ENCODE measurements at regions not wholly inside any gene's neighbourhood (a gene's known extent, or its start where the extent isn't known, plus 50 kb on each side); places are given as distances from the start of the nearest gene placed in this dataset.

DNA sequence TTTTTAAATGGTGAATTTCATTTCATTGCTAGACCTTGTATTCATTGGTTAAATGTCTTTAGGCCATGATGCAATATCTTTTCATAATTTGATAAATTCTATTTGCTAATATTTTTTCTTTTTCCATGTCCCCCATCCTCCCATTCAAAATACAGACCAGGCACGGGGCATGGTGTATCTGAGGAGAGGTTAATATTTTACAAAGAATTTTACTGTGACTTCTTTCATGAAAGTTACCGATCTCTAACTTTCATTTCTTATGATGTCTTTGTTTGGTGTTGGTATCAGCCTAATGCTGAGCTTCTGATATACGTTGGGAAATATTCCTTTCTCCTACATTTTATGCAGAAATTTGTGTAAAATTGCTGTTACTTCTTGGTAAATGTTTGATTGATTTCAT is 216.7 kb upstream of the IGFBP3 start:
- in situ Hi-C loops (cut with MboI): no loop called here

More for the DNA sequence above, 216.7 kb upstream of the IGFBP3 start:
- CTCF ChIA-PET: interaction anchor here (2.1 to 2.7 kb wide), 3 partner anchors 16 to 215 kb away, joined by 8 to 16 read pairs (median 9); no protein-coding TSS in a partner anchor
- intact Hi-C loops (cut with micrococcal nuclease; ENCODE audit: unreplicated experiment): loop anchor here (5.0 kb wide), 2 partner anchors 80 to 215 kb away; partner anchors contain the start of gene IGFBP3
- Histone ChIP-seq H3K4me1 (ENCODE audit: control insufficient read depth, insufficient read depth, low read length) (no peaks in the 10 kb centered on the region), H3K27ac (ENCODE audit: control insufficient read depth, insufficient read depth) (no peak overlapping the region), H4K20me1 (ENCODE audit: control insufficient read depth, insufficient read depth) (no peaks in the 10 kb centered on the region), H3K9me3 (replicated peaks; ENCODE audit: control insufficient read depth, insufficient read depth, low read length) (no peaks in the 10 kb centered on the region), H3K27me3 (replicated peaks in 1 of 2; ENCODE audit: control insufficient read depth in 2 of 2, insufficient read depth in 2 of 2, low read length in 1 of 2) (no peaks in the 10 kb centered on the region), H2AFZ (ENCODE audit: control insufficient read depth, low read depth, low read length) (no peak overlapping the region), H3K4me3 (no peak overlapping the region), H3K36me3 (ENCODE audit: control insufficient read depth in 2 of 2, insufficient read depth in 2 of 2, low read length in 1 of 2) (no peaks in the 10 kb centered on the region), H3K9ac (ENCODE audit: control insufficient read depth, insufficient read depth, low read length) (no peak overlapping the region), H3K4me2 (ENCODE audit: control insufficient read depth, insufficient read depth) (no peak overlapping the region), H3K79me2 (ENCODE audit: control insufficient read depth, insufficient read depth, low read length) (no peaks in the 10 kb centered on the region)
- DNase-seq (ENCODE audit: low read depth, low spot score) (no peak), FAIRE-seq (no peak), ATAC-seq (no peak)
- SMC1A ChIA-PET (ENCODE audit: uncharacterized antibody, unreplicated experiment): interaction anchor here (0.9 to 2.5 kb wide), 9 partner anchors 7 to 281 kb away, joined by 3 to 11 read pairs (median 7); no protein-coding TSS in a partner anchor
- WGBS (ENCODE audit: insufficient coverage, insufficient replicate concordance, low lambda C conversion rate, missing lambda C conversion rate): 11% methylated on average over 3 of the region's 3 CpGs
- TF ChIP-seq, protein P1, sequence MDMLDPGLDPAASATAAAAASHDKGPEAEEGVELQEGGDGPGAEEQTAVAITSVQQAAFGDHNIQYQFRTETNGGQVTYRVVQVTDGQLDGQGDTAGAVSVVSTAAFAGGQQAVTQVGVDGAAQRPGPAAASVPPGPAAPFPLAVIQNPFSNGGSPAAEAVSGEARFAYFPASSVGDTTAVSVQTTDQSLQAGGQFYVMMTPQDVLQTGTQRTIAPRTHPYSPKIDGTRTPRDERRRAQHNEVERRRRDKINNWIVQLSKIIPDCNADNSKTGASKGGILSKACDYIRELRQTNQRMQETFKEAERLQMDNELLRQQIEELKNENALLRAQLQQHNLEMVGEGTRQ (IDR thresholded peaks at IDR 0.05; ENCODE audit: borderline replicate concordance, low read depth, low read length): no peak
- no peak for TF ChIP-seq PAX8 (IDR thresholded peaks at IDR 0.05)
- TF ChIP-seq SUZ12 (IDR thresholded peaks at IDR 0.05; ENCODE audit: unreplicated experiment): no peak
- TF ChIP-seq, protein P2, sequence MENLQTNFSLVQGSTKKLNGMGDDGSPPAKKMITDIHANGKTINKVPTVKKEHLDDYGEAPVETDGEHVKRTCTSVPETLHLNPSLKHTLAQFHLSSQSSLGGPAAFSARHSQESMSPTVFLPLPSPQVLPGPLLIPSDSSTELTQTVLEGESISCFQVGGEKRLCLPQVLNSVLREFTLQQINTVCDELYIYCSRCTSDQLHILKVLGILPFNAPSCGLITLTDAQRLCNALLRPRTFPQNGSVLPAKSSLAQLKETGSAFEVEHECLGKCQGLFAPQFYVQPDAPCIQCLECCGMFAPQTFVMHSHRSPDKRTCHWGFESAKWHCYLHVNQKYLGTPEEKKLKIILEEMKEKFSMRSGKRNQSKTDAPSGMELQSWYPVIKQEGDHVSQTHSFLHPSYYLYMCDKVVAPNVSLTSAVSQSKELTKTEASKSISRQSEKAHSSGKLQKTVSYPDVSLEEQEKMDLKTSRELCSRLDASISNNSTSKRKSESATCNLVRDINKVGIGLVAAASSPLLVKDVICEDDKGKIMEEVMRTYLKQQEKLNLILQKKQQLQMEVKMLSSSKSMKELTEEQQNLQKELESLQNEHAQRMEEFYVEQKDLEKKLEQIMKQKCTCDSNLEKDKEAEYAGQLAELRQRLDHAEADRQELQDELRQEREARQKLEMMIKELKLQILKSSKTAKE (IDR thresholded peaks at IDR 0.05; ENCODE audit: low read depth, poor library complexity, severe bottlenecking): no peak
- TF ChIP-seq ZNF384 (IDR thresholded peaks at IDR 0.05; ENCODE audit: borderline replicate concordance, low read depth, low read length): no peak
- no peak for TF ChIP-seq RFX5 (IDR thresholded peaks at IDR 0.05; ENCODE audit: low read depth, low read length)
- no peak for TF ChIP-seq SREBF2 (IDR thresholded peaks at IDR 0.05; ENCODE audit: low read length)
- POLR2A ChIA-PET: no interaction called here
- RAD21 ChIA-PET (ENCODE audit: unreplicated experiment): interaction anchor here (1.4 to 2.6 kb wide), 10 partner anchors 16 to 219 kb away, joined by 3 to 34 read pairs (median 6); no protein-coding TSS in a partner anchor
- no TSS peak for BruUV-seq (replicated peaks)
